HCT116 (cell line): ENCODE measurements at regions not wholly inside any gene's neighbourhood (a gene's known extent, or its start where the extent isn't known, plus 50 kb on each side); places are given as distances from the start of the nearest gene placed in this dataset.

Experiments
- ATAC-seq: fragments of 200-7000 bp; cut with Tn5 transposase; 2 replicates; pipeline ENCODE4 v1.9.1; 2020; ENCODE audit warnings: mild to moderate bottlenecking, moderate library complexity
- BruUV-seq: library from RNA; stranded (reverse); fragments of 400-500 nt; replicated peaks from 2 replicates; lab custom pipeline; 2021; lab: Mats Ljungman, UMichigan
- CTCF ChIA-PET: fragments of 300-600 bp; sonication (Branson Sonifier 250); formaldehyde crosslinking; loops from one replicate; lab custom pipeline; 2021; ENCODE audit warnings: antibody characterized with exemption; lab: Charles Lee
- POLR2A ChIA-PET: fragments of 300-600, 350-600 bp; sonication (Branson Sonifier 250); formaldehyde crosslinking; loops from one replicate; lab custom pipeline; 2021; ENCODE audit warnings: antibody characterized with exemption; lab: Charles Lee
- RAD21 ChIA-PET, 2 experiments: fragments of 300-600 bp; sonication (Branson Sonifier 250); formaldehyde crosslinking; loops; one replicate each; lab custom pipeline; 2023; ENCODE audit warnings: low total read pairs in 2 of 2; ENCODE audit not compliant: uncharacterized antibody in 2 of 2, unreplicated experiment in 2 of 2, low non-redundant PET in 1 of 2; lab: Charles Lee
- DNase-seq: peaks from one replicate; pipeline ENCODE4 v3.0.0-alpha.2; 2010; ENCODE audit warnings: low read depth, low spot score
- H2AFZ ChIP-seq: fragments of 200-600 bp; shearing (Covaris generic), sonication (generic); 2 replicates; pipeline ENCODE4 v1.6.1; 2017; ENCODE audit warnings: low read depth, mixed run types, mixed read lengths, antibody characterized with exemption, low read length; ENCODE audit not compliant: poor library complexity, severe bottlenecking
- H3K27ac ChIP-seq: 2 replicates; pipeline ENCODE4 v1.5.1; 2012; ENCODE audit warnings: low read depth, low read length
- H3K27me3 ChIP-seq: fragments of 200-600 bp; sonication (generic); 2 replicates; pipeline ENCODE4 v1.6.1; 2016; ENCODE audit warnings: mixed run types, low read length, mixed read lengths; ENCODE audit not compliant: insufficient read depth
- H3K36me3 ChIP-seq, 2 experiments: fragments of 200-500 bp in 1 of 2; fragments of 200-600 bp in 1 of 2; sonication (Bioruptor generic) in 1 of 2; sonication (generic) in 1 of 2; 2 replicates each; pipeline versions ENCODE4 v1.5.1 to v1.6.1; 2014 to 2016; ENCODE audit warnings: low read length in 2 of 2, inconsistent platforms in 1 of 2, mixed read lengths in 1 of 2, mixed run types in 1 of 2; ENCODE audit not compliant: insufficient read depth in 2 of 2, control insufficient read depth in 1 of 2
- H3K4me1 ChIP-seq, 2 experiments: fragments of 200-600 bp in 1 of 2; sonication (generic) in 1 of 2; 2 replicates each; pipeline versions ENCODE4 v1.5.1 to v1.6.1; 2012 to 2017; ENCODE audit warnings: low read length in 2 of 2, inconsistent platforms in 1 of 2, mild to moderate bottlenecking in 1 of 2, mixed read lengths in 1 of 2, mixed run types in 1 of 2, moderate library complexity in 1 of 2; ENCODE audit not compliant: insufficient read depth in 2 of 2, control insufficient read depth in 1 of 2
- H3K4me2 ChIP-seq: fragments of 200-600 bp; sonication (generic); 2 replicates; pipeline ENCODE4 v1.6.1; 2017; ENCODE audit warnings: mixed run types, low read length, mixed read lengths
- H3K4me3 ChIP-seq, 2 experiments: fragments of 200-600 bp in 1 of 2; sonication (generic) in 1 of 2; replicated peaks in 1 of 2; 2 replicates each; pipeline ENCODE4 v1.5.1; 2011 to 2016; ENCODE audit warnings: low read length in 2 of 2, control low read depth in 1 of 2, low read depth in 1 of 2, mild to moderate bottlenecking in 1 of 2, mixed read lengths in 1 of 2, mixed run types in 1 of 2
- H3K79me2 ChIP-seq: fragments of 200-600 bp; sonication (generic); 2 replicates; pipeline ENCODE4 v1.6.1; 2017; ENCODE audit warnings: mild to moderate bottlenecking, mixed run types, low read length, moderate library complexity, mixed read lengths; ENCODE audit not compliant: insufficient read depth
- H3K9ac ChIP-seq: fragments of 200-600 bp; sonication (generic); 2 replicates; pipeline ENCODE4 v1.6.1; 2016; ENCODE audit warnings: low read length, mixed read lengths
- H3K9me2 ChIP-seq: fragments of 200-600 bp; sonication (generic), shearing (Covaris generic); 2 replicates; pipeline ENCODE4 v1.6.1; 2017; ENCODE audit warnings: mixed run types, mild to moderate bottlenecking, moderate library complexity; ENCODE audit not compliant: insufficient read depth
- H3K9me3 ChIP-seq, 2 experiments: fragments of 200-500 bp in 1 of 2; fragments of 200-600 bp in 1 of 2; sonication (Bioruptor generic) in 1 of 2; sonication (generic) in 1 of 2; 2 replicates each; pipeline ENCODE4 v1.6.1; 2014 to 2017; ENCODE audit warnings: low read length in 2 of 2, mixed read lengths in 2 of 2, inconsistent platforms in 1 of 2, low read depth in 1 of 2, mild to moderate bottlenecking in 1 of 2, mixed run types in 1 of 2, moderate library complexity in 1 of 2; ENCODE audit not compliant: control insufficient read depth in 1 of 2, insufficient read depth in 1 of 2
- H4K20me1 ChIP-seq: fragments of 200-600 bp; sonication (generic), shearing (Covaris generic); 2 replicates; pipeline ENCODE4 v1.6.1; 2017; ENCODE audit warnings: mixed run types, mild to moderate bottlenecking, moderate library complexity; ENCODE audit not compliant: insufficient read depth
- ATF3 ChIP-seq: IDR thresholded peaks from 2 replicates; pipeline ENCODE4 v1.6.1; 2012
- CBX3 ChIP-seq: IDR thresholded peaks from 2 replicates; pipeline ENCODE4 v1.6.1; 2012; ENCODE audit warnings: low read depth
- CEBPB ChIP-seq: IDR thresholded peaks from 2 replicates; pipeline ENCODE4 v1.6.1; 2012; ENCODE audit warnings: low read depth
- CTCF ChIP-seq, 3 experiments: fragments of 200-600 bp in 1 of 3; sonication (generic) in 1 of 3; IDR thresholded peaks in 2 of 3; conservative IDR thresholded peaks in 1 of 3; 2 replicates each; pipeline ENCODE4 v1.5.1; 2012 to 2017; ENCODE audit warnings: low read depth in 2 of 3, low read length in 2 of 3, antibody characterized with exemption in 1 of 3, borderline replicate concordance in 1 of 3, control low read depth in 1 of 3, mild to moderate bottlenecking in 1 of 3, mixed read lengths in 1 of 3, mixed run types in 1 of 3, moderate library complexity in 1 of 3; ENCODE audit not compliant: insufficient read depth in 1 of 3
- ELF1 ChIP-seq: IDR thresholded peaks from 2 replicates; pipeline ENCODE4 v1.6.1; 2012; ENCODE audit warnings: low read depth, borderline replicate concordance
- EZH2 ChIP-seq: fragments of 200-600 bp; sonication (generic); IDR thresholded peaks from 2 replicates; pipeline ENCODE4 v1.6.1; 2017; ENCODE audit warnings: antibody characterized with exemption, mixed run types
- MAX ChIP-seq: IDR thresholded peaks from 2 replicates; pipeline ENCODE4 v1.6.1; 2012
- SP1 ChIP-seq: IDR thresholded peaks from 2 replicates; pipeline ENCODE4 v1.6.1; 2012; ENCODE audit warnings: low read depth
- ZNF274 ChIP-seq: fragments of 200-500 bp; sonication (Bioruptor generic); IDR thresholded peaks from 2 replicates; pipeline ENCODE4 v1.6.1; 2014; ENCODE audit warnings: mild to moderate bottlenecking, low read depth, low read length, inconsistent platforms
- intact Hi-C: fragments of 100-400 bp; cut with micrococcal nuclease; formaldehyde crosslinking; loops from 2 replicates; pipeline ENCODE4 v1.10.0; 2022

GRCh38 chr6:134482593-134483270, 164.8 kb upstream of the SGK1 start:
- H3K4me2 ChIP-seq: no peak overlapping the region
- no peak overlapping the region for H3K9ac ChIP-seq
- TF ChIP-seq ATF3 (no peak), MAX (no peak), EZH2 (no peak), ELF1 (no peak), CBX3 (no peak), CTCF (IDR thresholded peaks at IDR 0.05 in 2 of 3, conservative IDR thresholded peaks at IDR 0.05 in 1 of 3; ENCODE audit: borderline replicate concordance in 1 of 3, insufficient read depth in 1 of 3, low read depth in 2 of 3, low read length in 2 of 3) (no peak), ZNF274 (no peak), CEBPB (no peak), SP1 (no peak)
- TF ChIP-seq, all 23 proteins: peak for 0
- no TSS peak for BruUV-seq
- no peaks in the 10 kb centered on the region for H3K9me2 ChIP-seq
- H3K79me2 ChIP-seq: no peaks in the 10 kb centered on the region
- intact Hi-C loops: no loop called here
- H3K9me3 ChIP-seq: no peaks in the 10 kb centered on the region
- no peaks in the 10 kb centered on the region for H3K36me3 ChIP-seq
- ChIA-PET CTCF (no interaction called here), POLR2A (no interaction called here), RAD21 (no interaction called here)
- ATAC-seq (no peak), DNase-seq (no peak)
- no peak overlapping the region for H3K4me3 ChIP-seq
- H3K27ac ChIP-seq: no peak overlapping the region
- H3K4me1 ChIP-seq: no peaks in the 10 kb centered on the region
- no peak overlapping the region for H2AFZ ChIP-seq
- H3K27me3 ChIP-seq: no peaks in the 10 kb centered on the region
- no peaks in the 10 kb centered on the region for H4K20me1 ChIP-seq
